Lower lobe of right lung (tissue), 2 donors: ENCODE measurements at regions not wholly inside any gene's neighbourhood (a gene's known extent, or its start where the extent isn't known, plus 50 kb on each side); places are given as distances from the start of the nearest gene placed in this dataset.
"Not testable (repeated sequence)": the region's sequence is repeated elsewhere in the genome, so short reads cannot be mapped to it uniquely, and the experiment has no call there.

Source experiments
- ATAC-seq, 2 donors: fragments of 200-7000 bp; cut with Tn5 transposase; one replicate each; pipeline ENCODE4 v1.9.1; 2020 to 2022; ENCODE audit warnings: mild to moderate bottlenecking in 2 of 2, moderate library complexity in 2 of 2
- DNase-seq: peaks from one replicate; pipeline ENCODE4 v3.0.0-alpha.2; 2020
- H3K27ac ChIP-seq: fragments of 200-600 bp; one replicate; pipeline ENCODE4 v1.8.0; 2022
- H3K27me3 ChIP-seq: fragments of 200-600 bp; one replicate; pipeline ENCODE4 v1.8.0; 2022; ENCODE audit warnings: low read depth
- H3K36me3 ChIP-seq: fragments of 200-600 bp; one replicate; pipeline ENCODE4 v1.8.0; 2022; ENCODE audit warnings: mild to moderate bottlenecking
- H3K4me1 ChIP-seq: fragments of 200-600 bp; one replicate; pipeline ENCODE4 v1.8.0; 2022
- H3K4me3 ChIP-seq: fragments of 200-600 bp; one replicate; pipeline ENCODE4 v1.8.0; 2022; ENCODE audit warnings: mild to moderate bottlenecking
- H3K9me3 ChIP-seq: fragments of 200-600 bp; one replicate; pipeline ENCODE4 v1.8.0; 2022
- intact Hi-C: fragments of 100-400 bp; cut with DNase I; formaldehyde crosslinking; loops from one replicate; pipeline ENCODE4 v1.11.0; 2022
- TF ChIP-seq, protein P1 (sequence below): fragments of 200-600 bp; IDR thresholded peaks from one replicate; pipeline ENCODE4 v1.8.0; 2022; ENCODE audit warnings: antibody characterized with exemption, mild to moderate bottlenecking
- donor health status: DM: no; HTN: yes; CAD: no; lungs with severe emphysema.

DNA sequence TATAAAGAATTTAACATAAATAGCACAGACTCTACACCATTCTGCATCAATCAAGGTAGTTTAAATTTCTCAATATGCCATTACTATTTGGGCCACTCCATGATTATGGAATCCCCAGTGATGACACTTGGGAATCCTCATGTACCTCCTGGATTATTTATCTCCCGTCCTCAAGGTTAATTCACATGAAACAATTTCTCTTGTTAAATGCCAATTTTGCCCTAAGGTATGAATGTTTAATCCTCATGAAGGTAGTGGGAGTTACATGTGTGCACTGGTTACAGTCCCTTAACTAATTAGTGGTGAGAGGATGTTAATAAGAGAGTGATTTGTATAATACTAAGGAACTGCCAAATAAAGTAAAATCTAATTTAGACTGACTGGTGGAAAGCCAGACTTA is 372.3 kb upstream of the MDFIC2 start:
- Histone ChIP-seq H3K27me3 (no peaks in the 10 kb centered on the region), H3K4me1 (no peaks in the 10 kb centered on the region), H3K4me3 (no peak overlapping the region), H3K9me3 (no peaks in the 10 kb centered on the region), H3K36me3 (no peaks in the 10 kb centered on the region), H3K27ac (no peak overlapping the region)
- intact Hi-C loops, result no loop called here
- DNase-seq (no peak), ATAC-seq (no peak)
- TF ChIP-seq, protein P1, sequence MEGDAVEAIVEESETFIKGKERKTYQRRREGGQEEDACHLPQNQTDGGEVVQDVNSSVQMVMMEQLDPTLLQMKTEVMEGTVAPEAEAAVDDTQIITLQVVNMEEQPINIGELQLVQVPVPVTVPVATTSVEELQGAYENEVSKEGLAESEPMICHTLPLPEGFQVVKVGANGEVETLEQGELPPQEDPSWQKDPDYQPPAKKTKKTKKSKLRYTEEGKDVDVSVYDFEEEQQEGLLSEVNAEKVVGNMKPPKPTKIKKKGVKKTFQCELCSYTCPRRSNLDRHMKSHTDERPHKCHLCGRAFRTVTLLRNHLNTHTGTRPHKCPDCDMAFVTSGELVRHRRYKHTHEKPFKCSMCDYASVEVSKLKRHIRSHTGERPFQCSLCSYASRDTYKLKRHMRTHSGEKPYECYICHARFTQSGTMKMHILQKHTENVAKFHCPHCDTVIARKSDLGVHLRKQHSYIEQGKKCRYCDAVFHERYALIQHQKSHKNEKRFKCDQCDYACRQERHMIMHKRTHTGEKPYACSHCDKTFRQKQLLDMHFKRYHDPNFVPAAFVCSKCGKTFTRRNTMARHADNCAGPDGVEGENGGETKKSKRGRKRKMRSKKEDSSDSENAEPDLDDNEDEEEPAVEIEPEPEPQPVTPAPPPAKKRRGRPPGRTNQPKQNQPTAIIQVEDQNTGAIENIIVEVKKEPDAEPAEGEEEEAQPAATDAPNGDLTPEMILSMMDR, result no peak

DNA sequence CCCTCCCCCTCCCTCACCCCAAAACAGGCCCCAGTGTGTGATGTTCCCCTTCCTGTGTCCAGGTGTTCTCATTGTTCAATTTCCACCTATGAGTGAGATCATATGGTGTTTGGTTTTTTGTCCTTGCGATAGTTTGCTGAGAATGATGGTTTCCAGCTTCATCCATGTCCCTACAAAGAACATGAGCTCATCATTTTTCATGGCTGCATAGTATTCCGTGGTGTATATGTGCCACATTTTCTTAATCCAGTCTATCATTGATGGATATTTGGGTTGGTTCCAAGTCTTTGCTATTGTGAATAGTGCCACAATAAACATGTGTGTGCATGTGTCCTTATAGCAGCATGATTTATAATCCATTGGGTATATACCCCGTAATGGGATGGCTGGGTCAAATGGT is 363.4 kb upstream of the MDFIC2 start:
- DNase-seq, ATAC-seq, intact Hi-C loops, H3K4me1 ChIP-seq, H3K9me3 ChIP-seq, H3K27ac ChIP-seq, H3K4me3 ChIP-seq, H3K36me3 ChIP-seq, H3K27me3 ChIP-seq: not testable (repeated sequence)

DNA sequence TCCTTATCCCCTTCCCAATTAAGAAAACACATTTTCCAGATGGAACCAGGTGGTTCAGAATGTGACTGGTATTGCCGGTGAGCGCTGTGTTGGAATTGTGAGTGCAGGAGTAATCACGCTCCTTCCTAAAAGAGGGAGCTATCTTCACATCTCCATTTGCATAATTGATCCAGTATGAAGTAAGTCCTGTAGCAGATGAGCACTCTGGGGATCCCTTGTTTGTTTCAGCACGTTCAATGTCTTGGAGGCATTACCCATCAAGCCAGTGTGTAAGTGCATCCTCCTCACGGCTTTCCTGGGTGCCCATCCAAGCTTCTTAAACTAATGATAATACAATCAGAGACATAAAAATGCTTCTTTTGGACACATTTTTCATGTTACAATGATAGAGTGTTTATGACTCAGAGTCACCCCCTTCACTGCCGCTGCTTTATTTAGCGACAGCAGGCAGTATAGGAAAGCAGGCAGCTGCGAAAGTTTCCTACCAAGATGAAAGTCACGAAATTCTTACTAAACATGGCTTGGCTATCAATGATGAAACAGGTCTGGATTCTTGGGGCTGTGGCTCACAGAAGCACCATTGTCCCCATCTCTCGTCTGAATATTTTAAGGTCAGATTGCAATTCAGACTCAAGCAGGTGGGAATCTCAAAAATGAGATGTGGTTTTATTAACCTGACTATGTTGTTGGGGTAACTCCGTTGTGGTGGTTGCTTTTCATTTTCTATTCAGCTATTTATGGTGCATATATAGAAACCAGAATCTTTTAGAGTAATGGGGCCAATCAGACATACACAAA is 346.3 kb upstream of the MDFIC2 start:
- intact Hi-C loops, result no loop called here
- no peak for ATAC-seq

DNA sequence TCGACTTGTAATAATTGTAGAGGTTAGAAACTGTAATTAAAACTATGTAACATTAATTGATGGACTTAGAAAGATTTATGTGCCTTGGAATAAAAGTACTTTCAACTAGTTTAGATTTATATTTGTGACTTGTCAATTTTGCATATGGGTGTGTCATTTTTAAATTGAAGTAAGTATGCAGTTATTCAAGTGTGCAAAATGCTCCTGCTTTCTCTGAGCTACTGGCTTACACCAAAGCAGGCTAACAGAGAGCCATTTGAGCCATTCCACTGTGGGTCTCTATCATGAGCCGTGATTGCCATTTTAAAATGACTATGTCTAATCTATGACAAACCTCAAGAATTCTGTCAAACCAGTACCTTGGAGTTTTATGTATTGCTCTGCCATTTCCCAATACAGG is 345.0 kb upstream of the MDFIC2 start:
- H3K27me3 ChIP-seq, result no peaks in the 10 kb centered on the region
- no peaks in the 10 kb centered on the region for H3K9me3 ChIP-seq
- TF ChIP-seq, protein P1, result no peak
- H3K36me3 ChIP-seq, result no peaks in the 10 kb centered on the region
- ATAC-seq (no peak), DNase-seq (no peak)
- no peaks in the 10 kb centered on the region for H3K4me1 ChIP-seq
- H3K4me3 ChIP-seq, result no peak overlapping the region
- no peak overlapping the region for H3K27ac ChIP-seq
- intact Hi-C loops, result no loop called here

More for the DNA sequence above, 346.3 kb upstream of the MDFIC2 start:
- DNase-seq, result no peak
- Histone ChIP-seq H3K4me3 (no peak overlapping the region), H3K36me3 (no peaks in the 10 kb centered on the region), H3K27me3 (no peaks in the 10 kb centered on the region), H3K4me1 (no peaks in the 10 kb centered on the region), H3K27ac (no peak overlapping the region), H3K9me3 (no peaks in the 10 kb centered on the region)
- TF ChIP-seq, protein P1, result no peak

DNA sequence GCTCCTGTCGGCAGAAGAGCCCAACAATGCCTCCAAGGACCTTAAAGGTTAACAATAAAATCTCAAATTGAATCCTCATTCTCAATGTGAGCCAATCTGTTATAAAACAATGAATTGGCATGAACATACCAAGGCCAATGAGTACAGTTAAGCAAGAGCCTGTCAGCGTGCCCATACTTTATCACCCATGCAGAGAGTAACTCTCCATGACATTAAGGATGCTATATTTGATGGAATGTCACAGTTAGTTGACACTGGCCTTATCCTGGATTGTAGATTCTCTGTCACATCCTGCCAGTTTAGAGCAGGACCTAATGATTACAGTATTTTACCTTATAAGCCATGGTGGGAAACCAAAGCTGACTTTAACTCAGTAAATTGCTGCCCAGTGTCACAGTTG is 335.4 kb upstream of the MDFIC2 start:
- H3K4me1 ChIP-seq, result no peaks in the 10 kb centered on the region
- no peak overlapping the region for H3K4me3 ChIP-seq
- ATAC-seq (no peak), DNase-seq (no peak)
- TF ChIP-seq, protein P1, result no peak
- no peaks in the 10 kb centered on the region for H3K9me3 ChIP-seq
- no peaks in the 10 kb centered on the region for H3K36me3 ChIP-seq
- no peak overlapping the region for H3K27ac ChIP-seq
- intact Hi-C loops, result no loop called here
- H3K27me3 ChIP-seq, result no peaks in the 10 kb centered on the region

DNA sequence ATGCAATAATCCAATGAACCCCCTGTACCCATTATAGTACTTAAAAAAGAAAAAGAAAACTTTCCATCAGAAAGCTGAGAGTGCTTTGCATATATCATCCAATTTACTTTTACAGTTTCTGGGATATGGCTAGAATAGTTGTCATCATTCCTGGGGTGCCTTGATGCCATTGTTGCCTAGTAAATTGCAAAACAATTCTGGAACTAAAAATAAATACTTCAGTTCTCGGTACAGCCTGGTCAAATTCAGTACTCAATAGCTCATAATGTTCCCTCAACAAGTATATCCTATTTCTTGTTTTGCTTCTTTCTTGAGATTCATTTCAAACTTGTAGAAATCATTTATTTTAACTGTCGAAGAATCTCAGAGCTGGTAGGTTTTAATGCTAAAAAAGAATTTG is 334.7 kb upstream of the MDFIC2 start:
- Histone ChIP-seq H3K27ac (no peak overlapping the region), H3K4me3 (no peak overlapping the region), H3K4me1 (no peaks in the 10 kb centered on the region), H3K36me3 (no peaks in the 10 kb centered on the region), H3K27me3 (no peaks in the 10 kb centered on the region), H3K9me3 (no peaks in the 10 kb centered on the region)
- TF ChIP-seq, protein P1, result no peak
- ATAC-seq (no peak), DNase-seq (no peak)
- intact Hi-C loops, result no loop called here
